ELF-1 (cell line): ENCODE measurements at regions not wholly inside any gene's neighbourhood (a gene's known extent, or its start where the extent isn't known, plus 50 kb on each side); places are given as distances from the start of the nearest gene placed in this dataset.

Source experiments
- DNase-seq: peaks from one replicate; pipeline ENCODE4 v3.0.0-alpha.2; 2016; ENCODE audit warnings: low read depth, low spot score

GRCh38 chr13:40496035-40496810 lies 170.2 kb downstream of the FOXO1 start:
- DNase-seq = no peak

- no peak for DNase-seq
Observed at GRCh38 chr13:40498461-40498860, 168.0 kb downstream of the FOXO1 start.

- DNase-seq = no peak
Observed at GRCh38 chr13:40502236-40502635, 164.2 kb downstream of the FOXO1 start.

GRCh38 chr13:40503011-40503410 lies 163.4 kb downstream of the FOXO1 start:
- DNase-seq = no peak

- DNase-seq = no peak
Observed at GRCh38 chr13:40503966-40504591, 162.4 kb downstream of the FOXO1 start.

GRCh38 chr13:40504641-40505040 lies 161.8 kb downstream of the FOXO1 start:
- DNase-seq = no peak

GRCh38 chr13:40505196-40505595 lies 161.2 kb downstream of the FOXO1 start:
- DNase-seq = no peak
